SK-N-SH (cell line): ENCODE measurements at regions not wholly inside any gene's neighbourhood (a gene's known extent, or its start where the extent isn't known, plus 50 kb on each side); places are given as distances from the start of the nearest gene placed in this dataset.

Experiments
- CTCF ChIA-PET: fragments of 300-600, 350-600 bp; formaldehyde crosslinking; extraction: SDS; loops from one replicate; lab custom pipeline; 2021; lab: Yijun Ruan, JAX
- POLR2A ChIA-PET: fragments of 350-600 bp; sonication (Branson Sonifier 250); formaldehyde crosslinking; extraction: SDS; loops from one replicate; lab custom pipeline; 2020; ENCODE audit warnings: antibody characterized with exemption, inconsistent platforms; lab: Yijun Ruan, JAX
- DNase-seq: peaks from one replicate; pipeline ENCODE4 v3.0.0; 2012
- H2AFZ ChIP-seq: fragments of 200-600 bp; sonication (generic); 2 replicates; pipeline ENCODE4 v1.8.1; 2016; ENCODE audit warnings: antibody characterized with exemption, mild to moderate bottlenecking, low read depth
- H3F3A ChIP-seq: fragments of 200-600 bp; sonication (generic); replicated peaks from 2 replicates; pipeline ENCODE3; 2016; ENCODE audit warnings: antibody characterized with exemption, mild to moderate bottlenecking; ENCODE audit not compliant: insufficient read depth
- H3K27ac ChIP-seq, 2 experiments: fragments of 200-500 bp in 1 of 2; fragments of 200-600 bp in 1 of 2; sonication (Bioruptor generic) in 1 of 2; sonication (generic), shearing (Covaris generic) in 1 of 2; 2 replicates each; pipeline versions ENCODE4 v1.5.1 to v1.6.1; 2014 to 2016; ENCODE audit warnings: low read depth in 2 of 2, inconsistent platforms in 1 of 2, low read length in 1 of 2, mild to moderate bottlenecking in 1 of 2, mixed read lengths in 1 of 2
- H3K27me3 ChIP-seq: fragments of 200-600 bp; sonication (generic), shearing (Covaris generic); 2 replicates; pipeline ENCODE4 v1.6.1; 2016; ENCODE audit warnings: mixed run types; ENCODE audit not compliant: insufficient read depth
- H3K36me3 ChIP-seq, 2 experiments: fragments of 200-500 bp in 1 of 2; fragments of 200-600 bp in 1 of 2; sonication (Bioruptor generic) in 1 of 2; sonication (generic) in 1 of 2; replicated peaks in 1 of 2; 2 replicates each; pipeline versions ENCODE3 to v1.5.1; 2014 to 2016; ENCODE audit warnings: low read length in 1 of 2, mild to moderate bottlenecking in 1 of 2; ENCODE audit not compliant: insufficient read depth in 2 of 2, control insufficient read depth in 1 of 2
- H3K4me1 ChIP-seq, 2 experiments: fragments of 200-500 bp in 1 of 2; fragments of 200-600 bp in 1 of 2; sonication (Bioruptor generic) in 1 of 2; sonication (generic), shearing (Covaris generic) in 1 of 2; 2 replicates each; pipeline versions ENCODE4 v1.5.1 to v1.6.1; 2014 to 2016; ENCODE audit warnings: low read depth in 1 of 2, low read length in 1 of 2, mixed run types in 1 of 2; ENCODE audit not compliant: insufficient read depth in 2 of 2, control insufficient read depth in 1 of 2
- H3K4me2 ChIP-seq: fragments of 200-600 bp; sonication (generic), shearing (Covaris generic); 2 replicates; pipeline ENCODE4 v1.6.1; 2017; ENCODE audit warnings: mixed run types
- H3K4me3 ChIP-seq, 2 experiments: fragments of 200-500 bp in 1 of 2; fragments of 200-600 bp in 1 of 2; sonication (Bioruptor generic) in 1 of 2; sonication (generic), shearing (Covaris generic) in 1 of 2; 2 replicates each; pipeline versions ENCODE4 v1.5.1 to v1.8.1; 2014 to 2016; ENCODE audit warnings: low read depth in 2 of 2, inconsistent platforms in 1 of 2, low read length in 1 of 2, mild to moderate bottlenecking in 1 of 2, mixed read lengths in 1 of 2, moderate library complexity in 1 of 2
- H3K79me2 ChIP-seq: fragments of 200-600 bp; sonication (generic); 2 replicates; pipeline ENCODE4 v1.8.1; 2017; ENCODE audit warnings: mild to moderate bottlenecking; ENCODE audit not compliant: insufficient read depth
- H3K9ac ChIP-seq: fragments of 200-600 bp; sonication (generic); 2 replicates; pipeline ENCODE4 v1.6.1; 2017; ENCODE audit warnings: mixed run types
- H3K9me2 ChIP-seq: fragments of 200-600 bp; sonication (generic); 2 replicates; pipeline ENCODE4 v1.6.1; 2017; ENCODE audit warnings: mixed run types
- H3K9me3 ChIP-seq: fragments of 200-600 bp; sonication (generic); 2 replicates; pipeline ENCODE4 v1.6.1; 2017; ENCODE audit warnings: mixed run types, mild to moderate bottlenecking, moderate library complexity
- H4K20me1 ChIP-seq: fragments of 200-600 bp; sonication (generic); 2 replicates; pipeline ENCODE4 v1.6.1; 2017; ENCODE audit warnings: mild to moderate bottlenecking, mixed run types; ENCODE audit not compliant: insufficient read depth
- ELF1 ChIP-seq: IDR thresholded peaks from 2 replicates; pipeline ENCODE4 v1.4.0; 2012
- EP300 ChIP-seq, 2 experiments: IDR thresholded peaks; 2 replicates each; pipeline versions ENCODE4 v1.4.0 to v1.6.1; 2012; ENCODE audit warnings: borderline replicate concordance in 1 of 2, low read depth in 1 of 2, low read length in 1 of 2
- MEF2A ChIP-seq: IDR thresholded peaks from 2 replicates; pipeline ENCODE4 v1.4.0; 2012; ENCODE audit warnings: low read depth, borderline replicate concordance
- NRF1 ChIP-seq: IDR thresholded peaks from 2 replicates; pipeline ENCODE4 v1.6.1; 2012; ENCODE audit warnings: low read depth, mild to moderate bottlenecking, low read length
- RXRA ChIP-seq: IDR thresholded peaks from 2 replicates; pipeline ENCODE4 v1.4.0; 2012; ENCODE audit warnings: low read depth, mild to moderate bottlenecking, borderline replicate concordance
- SIN3A ChIP-seq: IDR thresholded peaks from 2 replicates; pipeline ENCODE4 v1.6.1; 2012; ENCODE audit warnings: low read depth, mild to moderate bottlenecking, low read length, moderate library complexity, borderline replicate concordance
- SMC3 ChIP-seq: IDR thresholded peaks from 2 replicates; pipeline ENCODE4 v1.6.1; 2012; ENCODE audit warnings: low read depth, low read length, improper control_type of control experiment
- TCF12 ChIP-seq: IDR thresholded peaks from 2 replicates; pipeline ENCODE4 v1.4.0; 2012
- WGBS: methylation state at CpG from one replicate; pipeline ENCODE4 v1.1.6; 2017; ENCODE audit warnings: low lambda C conversion rate; 5-methylcytosine and 5-hydroxymethylcytosine counted together
- TF ChIP-seq, protein P1 (sequence below): IDR thresholded peaks from 2 replicates; pipeline ENCODE4; 2012
- TF ChIP-seq, protein P2 (sequence below): IDR thresholded peaks from 2 replicates; pipeline ENCODE4 v1.4.0; 2012; ENCODE audit warnings: low read depth
- TF ChIP-seq, protein P3 (sequence below): fragments of 150-350 bp; IDR thresholded peaks from 2 replicates; pipeline ENCODE4 v1.6.1; 2016; ENCODE audit warnings: mild to moderate bottlenecking, low read depth, low read length
- TF ChIP-seq, protein P4 (sequence below): fragments of 200-600 bp; sonication (generic); IDR thresholded peaks from 2 replicates; pipeline ENCODE4 v1.6.1; 2017; ENCODE audit warnings: antibody characterized with exemption, mild to moderate bottlenecking, moderate library complexity

DNA sequence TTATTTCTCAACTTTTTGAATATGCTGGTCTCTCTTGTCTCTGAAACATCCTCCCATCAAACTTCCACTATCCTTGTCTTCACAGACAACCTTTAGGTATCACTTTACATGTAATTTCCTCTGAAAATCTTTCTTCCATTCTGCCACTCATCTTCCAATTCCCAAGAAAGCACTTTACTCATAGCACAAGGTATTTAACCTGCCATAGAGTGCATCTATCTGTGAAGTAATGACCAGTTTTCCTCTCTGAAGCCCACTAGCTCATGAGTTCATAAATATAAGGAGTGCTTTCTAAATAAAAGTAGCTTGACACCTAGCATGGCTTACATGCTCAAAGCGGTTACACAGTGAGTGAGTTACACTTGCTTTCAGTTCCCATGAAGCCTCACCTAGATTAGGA, 160.7 kb upstream of the CMC1 start:
- no peaks in the 10 kb centered on the region for H3K36me3 ChIP-seq
- H4K20me1 ChIP-seq: no peaks in the 10 kb centered on the region
- WGBS: 6% methylated on average over 1 of the region's 1 CpG
- ChIA-PET CTCF (no interaction called here), POLR2A (no interaction called here)
- no peak overlapping the region for H3K9ac ChIP-seq
- no peaks in the 10 kb centered on the region for H3K9me3 ChIP-seq
- no peaks in the 10 kb centered on the region for H3F3A ChIP-seq
- H3K79me2 ChIP-seq: no peaks in the 10 kb centered on the region
- TF ChIP-seq EP300 (IDR thresholded peaks at IDR 0.05; ENCODE audit: borderline replicate concordance in 1 of 2, low read depth in 1 of 2, low read length in 1 of 2): no peak
- TF ChIP-seq TCF12: no peak
- no peak overlapping the region for H2AFZ ChIP-seq
- H3K27me3 ChIP-seq: no peaks in the 10 kb centered on the region; the same call in 1 of the 2 replicates
- no peaks in the 10 kb centered on the region for H3K4me1 ChIP-seq
- no peak overlapping the region for H3K27ac ChIP-seq
- no peak for DNase-seq
- H3K4me3 ChIP-seq: no peak overlapping the region
- no peak overlapping the region for H3K4me2 ChIP-seq
- H3K9me2 ChIP-seq: no peaks in the 10 kb centered on the region

DNA sequence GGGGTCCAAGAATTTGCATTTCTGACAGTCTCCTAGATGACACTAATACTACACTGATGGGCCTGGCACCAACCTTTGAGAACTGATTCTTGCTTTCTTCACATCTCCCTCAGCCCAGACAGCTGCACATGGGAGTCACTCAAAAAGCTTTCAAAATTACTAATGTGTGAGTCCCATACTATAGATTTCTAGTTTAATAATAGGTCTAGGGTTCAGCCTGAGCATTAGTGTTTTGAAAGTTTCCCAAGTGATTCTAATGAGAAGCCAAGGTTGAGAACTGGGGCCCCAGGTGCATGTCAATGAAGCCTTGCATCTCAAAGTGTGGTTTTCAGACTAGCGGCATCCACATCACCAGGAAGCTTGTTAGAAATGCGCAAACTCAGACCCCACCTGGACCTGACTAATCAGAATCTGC, 159.9 kb upstream of the CMC1 start:
- Histone ChIP-seq H3K4me3 (no peak overlapping the region), H3K4me1 (no peaks in the 10 kb centered on the region), H3K9me3 (no peaks in the 10 kb centered on the region), H3K36me3 (no peaks in the 10 kb centered on the region), H3K79me2 (no peaks in the 10 kb centered on the region), H3K27me3 (no peaks in the 10 kb centered on the region; the same call in 1 of the 2 replicates), H3K9ac (no peak overlapping the region), H3F3A (no peaks in the 10 kb centered on the region), H3K4me2 (no peak overlapping the region), H3K9me2 (no peaks in the 10 kb centered on the region), H3K27ac (no peak overlapping the region), H4K20me1 (no peaks in the 10 kb centered on the region), H2AFZ (no peak overlapping the region)
- no peak for DNase-seq
- POLR2A ChIA-PET: no interaction called here
- TF ChIP-seq, protein P1, sequence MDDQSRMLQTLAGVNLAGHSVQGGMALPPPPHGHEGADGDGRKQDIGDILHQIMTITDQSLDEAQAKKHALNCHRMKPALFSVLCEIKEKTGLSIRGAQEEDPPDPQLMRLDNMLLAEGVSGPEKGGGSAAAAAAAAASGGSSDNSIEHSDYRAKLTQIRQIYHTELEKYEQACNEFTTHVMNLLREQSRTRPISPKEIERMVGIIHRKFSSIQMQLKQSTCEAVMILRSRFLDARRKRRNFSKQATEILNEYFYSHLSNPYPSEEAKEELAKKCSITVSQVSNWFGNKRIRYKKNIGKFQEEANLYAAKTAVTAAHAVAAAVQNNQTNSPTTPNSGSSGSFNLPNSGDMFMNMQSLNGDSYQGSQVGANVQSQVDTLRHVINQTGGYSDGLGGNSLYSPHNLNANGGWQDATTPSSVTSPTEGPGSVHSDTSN: no peak
- TF ChIP-seq, protein P2, sequence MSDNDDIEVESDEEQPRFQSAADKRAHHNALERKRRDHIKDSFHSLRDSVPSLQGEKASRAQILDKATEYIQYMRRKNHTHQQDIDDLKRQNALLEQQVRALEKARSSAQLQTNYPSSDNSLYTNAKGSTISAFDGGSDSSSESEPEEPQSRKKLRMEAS: no peak
- TF ChIP-seq ELF1 (no peak), RXRA (no peak), SMC3 (no peak), NRF1 (no peak), SIN3A (no peak), MEF2A (no peak)
- TF ChIP-seq, protein P3, sequence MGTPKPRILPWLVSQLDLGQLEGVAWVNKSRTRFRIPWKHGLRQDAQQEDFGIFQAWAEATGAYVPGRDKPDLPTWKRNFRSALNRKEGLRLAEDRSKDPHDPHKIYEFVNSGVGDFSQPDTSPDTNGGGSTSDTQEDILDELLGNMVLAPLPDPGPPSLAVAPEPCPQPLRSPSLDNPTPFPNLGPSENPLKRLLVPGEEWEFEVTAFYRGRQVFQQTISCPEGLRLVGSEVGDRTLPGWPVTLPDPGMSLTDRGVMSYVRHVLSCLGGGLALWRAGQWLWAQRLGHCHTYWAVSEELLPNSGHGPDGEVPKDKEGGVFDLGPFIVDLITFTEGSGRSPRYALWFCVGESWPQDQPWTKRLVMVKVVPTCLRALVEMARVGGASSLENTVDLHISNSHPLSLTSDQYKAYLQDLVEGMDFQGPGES: no peak
- TF ChIP-seq, protein P4, sequence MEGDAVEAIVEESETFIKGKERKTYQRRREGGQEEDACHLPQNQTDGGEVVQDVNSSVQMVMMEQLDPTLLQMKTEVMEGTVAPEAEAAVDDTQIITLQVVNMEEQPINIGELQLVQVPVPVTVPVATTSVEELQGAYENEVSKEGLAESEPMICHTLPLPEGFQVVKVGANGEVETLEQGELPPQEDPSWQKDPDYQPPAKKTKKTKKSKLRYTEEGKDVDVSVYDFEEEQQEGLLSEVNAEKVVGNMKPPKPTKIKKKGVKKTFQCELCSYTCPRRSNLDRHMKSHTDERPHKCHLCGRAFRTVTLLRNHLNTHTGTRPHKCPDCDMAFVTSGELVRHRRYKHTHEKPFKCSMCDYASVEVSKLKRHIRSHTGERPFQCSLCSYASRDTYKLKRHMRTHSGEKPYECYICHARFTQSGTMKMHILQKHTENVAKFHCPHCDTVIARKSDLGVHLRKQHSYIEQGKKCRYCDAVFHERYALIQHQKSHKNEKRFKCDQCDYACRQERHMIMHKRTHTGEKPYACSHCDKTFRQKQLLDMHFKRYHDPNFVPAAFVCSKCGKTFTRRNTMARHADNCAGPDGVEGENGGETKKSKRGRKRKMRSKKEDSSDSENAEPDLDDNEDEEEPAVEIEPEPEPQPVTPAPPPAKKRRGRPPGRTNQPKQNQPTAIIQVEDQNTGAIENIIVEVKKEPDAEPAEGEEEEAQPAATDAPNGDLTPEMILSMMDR: no peak
- CTCF ChIA-PET: interaction anchor here (1.2 kb wide), 1 partner anchor 15 kb away, joined by 3 read pairs; no protein-coding TSS in a partner anchor
- 22% methylated on average over 2 of the region's 2 CpGs for WGBS
